Smooth muscle cell (in vitro differentiated cells): ENCODE measurements at regions not wholly inside any gene's neighbourhood (a gene's known extent, or its start where the extent isn't known, plus 50 kb on each side); places are given as distances from the start of the nearest gene placed in this dataset.

ENCODE experiments used
- DNase-seq: peaks from one replicate; lab custom pipeline; 2025; ENCODE audit not compliant: unreplicated experiment; lab: John Stamatoyannopoulos, UW
- H2AFZ ChIP-seq: fragments of 200-600 bp; sonication (generic); 2 replicates; pipeline ENCODE4 v1.6.0; 2016; ENCODE audit warnings: antibody characterized with exemption, low read depth, mild to moderate bottlenecking
- H3F3A ChIP-seq: fragments of 200-600 bp; sonication (generic); 2 replicates; pipeline ENCODE4 v1.6.0; 2017; ENCODE audit warnings: antibody characterized with exemption, low read depth
- H3K27ac ChIP-seq: fragments of 200-600 bp; sonication (generic); 2 replicates; pipeline ENCODE4 v1.5.1; 2016; ENCODE audit warnings: low read depth, mild to moderate bottlenecking
- H3K27me3 ChIP-seq: fragments of 200-600 bp; sonication (generic); 2 replicates; pipeline ENCODE4 v1.6.1; 2016; ENCODE audit warnings: low read depth, mild to moderate bottlenecking
- H3K36me3 ChIP-seq: fragments of 200-600 bp; sonication (generic); 2 replicates; pipeline ENCODE4 v1.5.1; 2016; ENCODE audit warnings: low read depth
- H3K4me1 ChIP-seq: fragments of 200-600 bp; sonication (generic); 2 replicates; pipeline ENCODE4 v1.5.1; 2016; ENCODE audit warnings: low read depth
- H3K4me2 ChIP-seq: fragments of 200-600 bp; sonication (generic); 2 replicates; pipeline ENCODE4 v1.6.0; 2016; ENCODE audit warnings: mild to moderate bottlenecking
- H3K4me3 ChIP-seq: fragments of 200-600 bp; sonication (generic); 2 replicates; pipeline ENCODE4 v1.5.1; 2016; ENCODE audit warnings: mild to moderate bottlenecking
- H3K79me2 ChIP-seq: fragments of 200-600 bp; sonication (generic); 2 replicates; pipeline ENCODE4 v1.6.0; 2016; ENCODE audit warnings: low read depth, mild to moderate bottlenecking
- H3K9ac ChIP-seq: fragments of 200-600 bp; sonication (generic); 2 replicates; pipeline ENCODE4 v1.6.0; 2016; ENCODE audit warnings: low read depth
- H3K9me3 ChIP-seq: fragments of 200-600 bp; sonication (generic); replicated peaks from 2 replicates; pipeline ENCODE4 v1.5.1; 2016; ENCODE audit warnings: low read depth
- H4K20me1 ChIP-seq: fragments of 200-600 bp; sonication (generic); 2 replicates; pipeline ENCODE4 v1.6.0; 2016; ENCODE audit warnings: low read depth
- WGBS: methylation state at CpG from one replicate; pipeline ENCODE4 v1.1.7; 2016; ENCODE audit warnings: low lambda C conversion rate; 5-methylcytosine and 5-hydroxymethylcytosine counted together
- TF ChIP-seq, protein P1 (sequence below): fragments of 200-600 bp; sonication (generic); IDR thresholded peaks from 2 replicates; pipeline ENCODE4 v1.5.1; 2017; ENCODE audit warnings: borderline replicate concordance, mild to moderate bottlenecking, antibody characterized with exemption; ENCODE audit not compliant: insufficient read depth, poor library complexity, severe bottlenecking

DNA sequence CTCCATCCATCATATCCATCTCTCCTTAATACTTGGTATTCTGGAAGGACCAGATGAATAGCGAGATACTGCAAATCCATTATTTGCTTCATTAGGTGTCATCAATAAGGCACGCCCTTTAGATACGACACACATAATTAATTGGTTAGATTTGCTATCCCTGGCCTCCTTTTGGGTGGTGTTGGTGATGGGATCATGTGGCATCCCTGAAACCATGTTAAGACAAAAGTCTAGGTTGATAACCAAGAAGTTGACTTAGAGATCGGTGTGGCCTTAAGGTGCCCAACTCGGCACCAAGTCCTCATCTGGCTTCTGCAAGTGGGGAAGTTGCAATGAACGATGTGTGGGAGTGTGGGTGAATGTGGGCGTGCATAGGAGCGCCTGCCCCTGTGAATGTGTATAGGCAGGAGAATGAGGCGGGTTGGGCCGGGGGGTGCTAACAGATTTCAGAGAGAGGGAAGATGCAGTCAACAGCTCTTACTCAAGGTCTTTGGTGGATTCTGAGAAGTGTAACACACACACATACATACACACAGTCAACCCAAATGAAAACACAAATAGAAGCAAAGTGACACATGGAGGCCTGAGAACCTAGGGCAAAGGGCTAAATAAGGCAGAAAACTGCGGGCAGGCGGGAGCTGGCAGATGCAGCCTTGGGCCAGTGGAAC, 415.7 kb upstream of the ESRRG start:
- no peak for DNase-seq
- H2AFZ ChIP-seq, result no peak overlapping the region
- peak overlapping the region; percentile 86 for H3K4me2 ChIP-seq

GRCh38 chr1:217138173-217138765, 415.0 kb upstream of the ESRRG start:
- Histone ChIP-seq H3K9me3 (no peaks in the 10 kb centered on the region), H2AFZ (no peak overlapping the region), H3K4me2 (peak overlapping the region; percentile 73), H3K9ac (no peak overlapping the region), H3K36me3 (no peaks in the 10 kb centered on the region), H3K4me3 (no peak overlapping the region), H3F3A (no peaks in the 10 kb centered on the region), H4K20me1 (no peaks in the 10 kb centered on the region), H3K79me2 (no peaks in the 10 kb centered on the region), H3K27ac (no peak overlapping the region), H3K4me1 (peaks cover 28% of the 10 kb centered on the region), H3K27me3 (peaks cover 98% of the 10 kb centered on the region)
- 5% methylated on average over 28 of the region's 29 CpGs for WGBS
- no peak for DNase-seq
- TF ChIP-seq, protein P1, sequence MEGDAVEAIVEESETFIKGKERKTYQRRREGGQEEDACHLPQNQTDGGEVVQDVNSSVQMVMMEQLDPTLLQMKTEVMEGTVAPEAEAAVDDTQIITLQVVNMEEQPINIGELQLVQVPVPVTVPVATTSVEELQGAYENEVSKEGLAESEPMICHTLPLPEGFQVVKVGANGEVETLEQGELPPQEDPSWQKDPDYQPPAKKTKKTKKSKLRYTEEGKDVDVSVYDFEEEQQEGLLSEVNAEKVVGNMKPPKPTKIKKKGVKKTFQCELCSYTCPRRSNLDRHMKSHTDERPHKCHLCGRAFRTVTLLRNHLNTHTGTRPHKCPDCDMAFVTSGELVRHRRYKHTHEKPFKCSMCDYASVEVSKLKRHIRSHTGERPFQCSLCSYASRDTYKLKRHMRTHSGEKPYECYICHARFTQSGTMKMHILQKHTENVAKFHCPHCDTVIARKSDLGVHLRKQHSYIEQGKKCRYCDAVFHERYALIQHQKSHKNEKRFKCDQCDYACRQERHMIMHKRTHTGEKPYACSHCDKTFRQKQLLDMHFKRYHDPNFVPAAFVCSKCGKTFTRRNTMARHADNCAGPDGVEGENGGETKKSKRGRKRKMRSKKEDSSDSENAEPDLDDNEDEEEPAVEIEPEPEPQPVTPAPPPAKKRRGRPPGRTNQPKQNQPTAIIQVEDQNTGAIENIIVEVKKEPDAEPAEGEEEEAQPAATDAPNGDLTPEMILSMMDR, result no peak

More for the DNA sequence above, 415.7 kb upstream of the ESRRG start:
- no peak overlapping the region for H3K9ac ChIP-seq
- H3K27me3 ChIP-seq, result peaks cover 97% of the 10 kb centered on the region
- H3K4me1 ChIP-seq, result peaks cover 28% of the 10 kb centered on the region
- no peaks in the 10 kb centered on the region for H3K36me3 ChIP-seq
- H4K20me1 ChIP-seq, result no peaks in the 10 kb centered on the region
- H3K79me2 ChIP-seq, result no peaks in the 10 kb centered on the region
- no peaks in the 10 kb centered on the region for H3F3A ChIP-seq
- 21% methylated on average over 12 of the region's 12 CpGs for WGBS
- TF ChIP-seq, protein P1, result no peak
- H3K4me3 ChIP-seq, result peak overlapping the region; percentile 48
- H3K27ac ChIP-seq, result no peak overlapping the region
- no peaks in the 10 kb centered on the region for H3K9me3 ChIP-seq

DNA sequence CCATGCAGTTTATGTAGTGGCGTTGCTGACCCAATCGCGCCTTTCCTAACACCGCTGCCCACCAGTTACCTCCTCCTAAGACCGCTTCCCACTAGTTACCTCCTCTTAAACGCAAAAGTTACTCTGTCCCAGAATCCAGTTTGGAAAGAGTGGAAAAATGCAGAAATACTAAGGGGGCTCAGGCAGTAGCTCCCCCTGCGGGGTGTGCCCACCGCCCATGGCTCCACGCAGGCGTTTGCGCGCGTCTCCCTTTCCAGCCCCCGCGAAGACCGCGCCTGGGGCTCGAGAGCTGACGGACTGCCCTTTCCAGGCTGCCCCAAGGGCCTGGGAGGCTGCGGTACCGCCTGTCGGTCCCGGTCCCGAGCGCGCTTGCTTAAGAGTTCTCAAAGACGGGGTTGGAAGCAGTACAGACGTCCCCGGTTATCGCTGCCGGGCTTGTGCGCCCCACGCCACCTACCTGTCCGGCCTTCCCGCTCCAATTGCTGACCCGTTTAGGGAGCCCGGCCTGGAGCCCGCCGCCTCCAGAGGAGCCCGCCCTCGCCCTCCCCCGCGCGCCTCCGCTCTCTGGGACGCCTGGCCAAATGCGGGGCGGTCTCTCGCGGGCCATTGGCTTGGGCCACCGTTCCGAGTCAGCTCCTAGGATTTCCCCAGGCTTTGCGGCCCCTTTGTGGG, 414.1 kb upstream of the ESRRG start:
- peaks cover 100% of the 10 kb centered on the region for H3K27me3 ChIP-seq

More for the DNA sequence above, 414.1 kb upstream of the ESRRG start:
- Histone ChIP-seq H3K4me3 (peak overlapping the region; percentile 55), H3K79me2 (no peaks in the 10 kb centered on the region), H3K27ac (no peak overlapping the region), H4K20me1 (no peaks in the 10 kb centered on the region), H3K36me3 (no peaks in the 10 kb centered on the region), H3K9me3 (no peaks in the 10 kb centered on the region), H3F3A (no peaks in the 10 kb centered on the region), H3K4me1 (peaks cover 28% of the 10 kb centered on the region), H3K9ac (no peak overlapping the region), H2AFZ (no peak overlapping the region), H3K4me2 (peak overlapping the region; percentile 26)
- TF ChIP-seq, protein P1, result no peak
- DNase-seq, result no peak
- WGBS, result 3% methylated on average over 39 of the region's 53 CpGs
